H1 (cell line): ENCODE measurements at regions not wholly inside any gene's neighbourhood (a gene's known extent, or its start where the extent isn't known, plus 50 kb on each side); places are given as distances from the start of the nearest gene placed in this dataset.

Experiments
- CTCF ChIA-PET: fragments of 300-600 bp; sonication (Branson Sonifier 250); formaldehyde crosslinking; loops from one replicate; lab custom pipeline; 2021; ENCODE audit not compliant: partially characterized antibody; lab: Charles Lee
- POLR2A ChIA-PET: fragments of 300-600 bp; sonication (Branson Sonifier 250); formaldehyde crosslinking; loops from one replicate; lab custom pipeline; 2021; ENCODE audit warnings: inconsistent platforms; ENCODE audit not compliant: partially characterized antibody; lab: Charles Lee
- DNase-seq, 2 experiments: peaks; one replicate each; pipeline versions ENCODE4 v3.0.0 to v3.0.0-alpha.2; 2010 to 2022; ENCODE audit warnings: low spot score in 2 of 2, low read depth in 1 of 2, mixed read lengths in 1 of 2
- FAIRE-seq: peaks from 2 replicates; lab custom pipeline; 2011; peaks lifted over from hg19 to GRCh38; lab: Jason Lieb, UNC
- H2AFZ ChIP-seq: 2 replicates; pipeline ENCODE4 v1.8.1; 2012; ENCODE audit warnings: low read length, inconsistent platforms
- H2AK5ac ChIP-seq: 2 replicates; pipeline ENCODE4 v1.6.1; 2013; ENCODE audit warnings: low read depth, low read length
- H2BK120ac ChIP-seq: replicated peaks from 2 replicates; pipeline ENCODE3; 2013; ENCODE audit warnings: low read depth, low read length, inconsistent platforms
- H2BK12ac ChIP-seq: 2 replicates; pipeline ENCODE4 v1.6.1; 2013; ENCODE audit warnings: low read depth, low read length
- H2BK15ac ChIP-seq: 2 replicates; pipeline ENCODE4 v1.6.1; 2013; ENCODE audit warnings: low read length
- H2BK20ac ChIP-seq: 2 replicates; pipeline ENCODE4 v1.6.1; 2013; ENCODE audit warnings: low read length
- H2BK5ac ChIP-seq: 2 replicates; pipeline ENCODE4 v1.6.1; 2013; ENCODE audit warnings: low read depth, low read length
- H3K14ac ChIP-seq: 2 replicates; pipeline ENCODE4 v1.6.1; 2013; ENCODE audit warnings: inconsistent platforms; ENCODE audit not compliant: insufficient read length
- H3K18ac ChIP-seq: 2 replicates; pipeline ENCODE4 v1.6.1; 2013; ENCODE audit warnings: low read length; ENCODE audit errors: extremely low read depth
- H3K23ac ChIP-seq: 2 replicates; pipeline ENCODE4 v1.6.1; 2013; ENCODE audit warnings: inconsistent platforms; ENCODE audit not compliant: insufficient read length
- H3K23me2 ChIP-seq: 2 replicates; pipeline ENCODE4 v1.6.1; 2013; ENCODE audit warnings: low read depth, low read length
- H3K27ac ChIP-seq: 2 replicates; pipeline ENCODE4 v1.6.1; 2011; ENCODE audit warnings: low read depth, low read length, inconsistent platforms
- H3K27me3 ChIP-seq, 4 experiments: replicated peaks in 1 of 4; 1 replicate in 1 of 4; 2 replicates in 3 of 4; pipeline versions ENCODE4 v1.6.1 to v1.8.1; 2011 to 2013; ENCODE audit warnings: low read length in 3 of 4, mild to moderate bottlenecking in 3 of 4, inconsistent platforms in 2 of 4, mixed read lengths in 2 of 4, moderate library complexity in 1 of 4; ENCODE audit not compliant: control insufficient read depth in 3 of 4, insufficient read depth in 3 of 4; ENCODE audit errors: extremely low read depth in 1 of 4
- H3K36me3 ChIP-seq, 4 experiments: 2 replicates each; pipeline versions ENCODE4 v1.6.1 to v1.8.1; 2011 to 2013; ENCODE audit warnings: mild to moderate bottlenecking in 4 of 4, low read length in 3 of 4, moderate library complexity in 2 of 4, control low read depth in 1 of 4, inconsistent platforms in 1 of 4; ENCODE audit not compliant: insufficient read depth in 4 of 4, control insufficient read depth in 2 of 4
- H3K4ac ChIP-seq: replicated peaks from 2 replicates; pipeline ENCODE3; 2013; ENCODE audit warnings: low read length, low read depth, mixed read lengths, inconsistent platforms; ENCODE audit not compliant: insufficient read length
- H3K4me1 ChIP-seq, 4 experiments: replicated peaks in 1 of 4; 1 replicate in 1 of 4; 2 replicates in 3 of 4; pipeline versions ENCODE4 v1.6.1 to v1.8.1; 2011 to 2013; ENCODE audit warnings: low read length in 3 of 4, inconsistent platforms in 2 of 4, mixed read lengths in 1 of 4; ENCODE audit not compliant: insufficient read depth in 4 of 4, control insufficient read depth in 3 of 4
- H3K4me2 ChIP-seq, 2 experiments: 2 replicates each; pipeline versions ENCODE4 v1.6.1 to v1.8.1; 2011 to 2013; ENCODE audit warnings: low read depth in 2 of 2, low read length in 2 of 2, control low read depth in 1 of 2, inconsistent platforms in 1 of 2, mild to moderate bottlenecking in 1 of 2; ENCODE audit not compliant: insufficient read depth in 1 of 2
- H3K4me3 ChIP-seq, 4 experiments: fragments of 200-600, 300-600 bp in 1 of 4; sonication (generic), shearing (Covaris generic), sonication (Bioruptor Twin) in 1 of 4; 2 replicates each; pipeline versions ENCODE4 v1.5.1 to v1.8.1; 2011 to 2016; ENCODE audit warnings: low read length in 4 of 4, low read depth in 3 of 4, control low read depth in 2 of 4, inconsistent platforms in 2 of 4, mild to moderate bottlenecking in 2 of 4, mixed read lengths in 1 of 4, moderate library complexity in 1 of 4; ENCODE audit not compliant: insufficient read depth in 2 of 4; ENCODE audit errors: extremely low read depth in 1 of 4
- H3K56ac ChIP-seq: replicated peaks from 2 replicates; pipeline ENCODE3; 2013; ENCODE audit warnings: low read depth, mild to moderate bottlenecking, mixed read lengths, low read length, inconsistent platforms; ENCODE audit not compliant: insufficient read length
- H3K79me1 ChIP-seq: 2 replicates; pipeline ENCODE4 v1.6.1; 2013; ENCODE audit warnings: low read depth, low read length, control low read depth
- H3K79me2 ChIP-seq, 2 experiments: 2 replicates each; pipeline versions ENCODE4 v1.6.1 to v1.8.1; 2012 to 2013; ENCODE audit warnings: low read length in 2 of 2, mild to moderate bottlenecking in 2 of 2, inconsistent platforms in 1 of 2; ENCODE audit not compliant: insufficient read depth in 2 of 2, control insufficient read depth in 1 of 2
- H3K9ac ChIP-seq, 4 experiments: replicated peaks in 1 of 4; 1 replicate in 1 of 4; 2 replicates in 3 of 4; pipeline versions ENCODE4 v1.6.1 to v1.8.1; 2011 to 2013; ENCODE audit warnings: low read depth in 3 of 4, low read length in 3 of 4, control low read depth in 2 of 4, mild to moderate bottlenecking in 2 of 4, moderate library complexity in 2 of 4, inconsistent platforms in 1 of 4; ENCODE audit errors: extremely low read depth in 1 of 4
- H3K9me3 ChIP-seq, 2 experiments: 2 replicates each; pipeline versions ENCODE4 v1.6.1 to v1.8.1; 2012 to 2013; ENCODE audit warnings: mild to moderate bottlenecking in 2 of 2, moderate library complexity in 2 of 2, control low read depth in 1 of 2, inconsistent platforms in 1 of 2, low read depth in 1 of 2, low read length in 1 of 2, mixed read lengths in 1 of 2; ENCODE audit not compliant: insufficient read depth in 2 of 2
- H4K20me1 ChIP-seq, 2 experiments: replicated peaks in 1 of 2; 2 replicates each; pipeline versions ENCODE3 to v1.8.1; 2011 to 2013; ENCODE audit warnings: inconsistent platforms in 2 of 2, low read length in 2 of 2, mild to moderate bottlenecking in 1 of 2; ENCODE audit not compliant: insufficient read depth in 2 of 2, control insufficient read depth in 1 of 2
- H4K5ac ChIP-seq: 2 replicates; pipeline ENCODE4 v1.6.1; 2013; ENCODE audit warnings: low read length, low read depth, mixed read lengths, inconsistent platforms; ENCODE audit not compliant: insufficient read length
- H4K8ac ChIP-seq: 2 replicates; pipeline ENCODE4 v1.8.0; 2013; ENCODE audit warnings: mild to moderate bottlenecking, moderate library complexity, low read length, inconsistent platforms; ENCODE audit not compliant: insufficient read depth; ENCODE audit errors: extremely low read depth
- H4K91ac ChIP-seq: replicated peaks from 2 replicates; pipeline ENCODE3; 2013; ENCODE audit warnings: low read length, mixed read lengths, inconsistent platforms; ENCODE audit not compliant: insufficient read length
- CREB1 ChIP-seq: IDR thresholded peaks from 2 replicates; pipeline ENCODE4 v1.6.1; 2012; ENCODE audit warnings: inconsistent platforms
- CTCF ChIP-seq, 3 experiments: IDR thresholded peaks; 1 replicate in 2 of 3; 2 replicates in 1 of 3; pipeline versions ENCODE4 v1.5.1 to v1.6.1; 2011; ENCODE audit warnings: low read length in 3 of 3, mild to moderate bottlenecking in 3 of 3, inconsistent platforms in 2 of 3, low read depth in 1 of 3, moderate library complexity in 1 of 3; ENCODE audit not compliant: insufficient read depth in 1 of 3; ENCODE audit errors: control extremely low read depth in 1 of 3
- JUND ChIP-seq: IDR thresholded peaks from 2 replicates; pipeline ENCODE4 v1.6.1; 2011; ENCODE audit warnings: mild to moderate bottlenecking, improper control_type of control experiment, low read length
- MAFK ChIP-seq: IDR thresholded peaks from 2 replicates; pipeline ENCODE4 v1.6.1; 2012; ENCODE audit warnings: low read depth, mild to moderate bottlenecking, improper control_type of control experiment, low read length
- SP1 ChIP-seq: IDR thresholded peaks from 2 replicates; pipeline ENCODE4 v1.6.1; 2011; ENCODE audit warnings: low read depth, low read length
- TAF1 ChIP-seq: IDR thresholded peaks from 2 replicates; pipeline ENCODE4 v1.6.1; 2011; ENCODE audit warnings: mild to moderate bottlenecking, low read depth, low read length
- TBP ChIP-seq: IDR thresholded peaks from 2 replicates; pipeline ENCODE4 v1.6.1; 2011; ENCODE audit warnings: low read depth, low read length, improper control_type of control experiment
- USF2 ChIP-seq: IDR thresholded peaks from 2 replicates; pipeline ENCODE4 v1.6.1; 2011; ENCODE audit warnings: low read length, improper control_type of control experiment
- WGBS, 2 experiments: shearing (Covaris generic) in 1 of 2; methylation state at CpG; one replicate each; pipeline versions ENCODE4 v1.1.6 to v1.1.7; 2013 to 2015; ENCODE audit warnings: low lambda C conversion rate in 2 of 2, mixed read lengths in 2 of 2, inconsistent platforms in 1 of 2, low coverage in 1 of 2, missing lambda C conversion rate in 1 of 2; ENCODE audit not compliant: insufficient replicate concordance in 2 of 2, insufficient coverage in 1 of 2, insufficient read length in 1 of 2; ENCODE audit errors: extremely low coverage in 1 of 2, missing lambda C conversion rate in 1 of 2; 5-methylcytosine and 5-hydroxymethylcytosine counted together

- no peak overlapping the region; a peak in 1 of 8 replicates for H3K4me3 ChIP-seq
- DNase-seq (peak; percentile 19 to 58), FAIRE-seq (peak; percentile 78)
- WGBS, 2 experiments: 34% methylated on average over 5 of the region's 5 CpGs; no CpG with 5 or more reads in 1 of the 2 experiments
- no peak overlapping the region for H3K23ac ChIP-seq
- H4K91ac ChIP-seq: no peak overlapping the region
- H3K36me3 ChIP-seq: no peaks in the 10 kb centered on the region
- no peak overlapping the region for H3K4ac ChIP-seq
- no peak overlapping the region for H2AFZ ChIP-seq
- H2BK20ac ChIP-seq: no peak overlapping the region
- no peaks in the 10 kb centered on the region for H3K79me2 ChIP-seq
- H4K20me1 ChIP-seq: no peaks in the 10 kb centered on the region
- no peak overlapping the region for H3K9ac ChIP-seq
- H2BK12ac ChIP-seq: no peak overlapping the region
- no peak overlapping the region for H3K14ac ChIP-seq
- H4K5ac ChIP-seq: no peak overlapping the region
- H3K79me1 ChIP-seq: no peaks in the 10 kb centered on the region
- peak overlapping the region; percentile 84 for H3K18ac ChIP-seq
- no peaks in the 10 kb centered on the region for H3K9me3 ChIP-seq
- no peak overlapping the region for H2BK15ac ChIP-seq
- no peak overlapping the region for H3K27ac ChIP-seq
- no peak overlapping the region for H2AK5ac ChIP-seq
- no peak overlapping the region for H3K56ac ChIP-seq
- peaks cover 0 to 10% (median 7%) of the 10 kb centered on the region in 4 experiments; a peak in 5 of 7 replicates for H3K4me1 ChIP-seq
- ChIA-PET CTCF (interaction anchor here (0.6 to 8.5 kb wide), 46 partner anchors 8 to 633 kb away, joined by 3 to 111 read pairs (median 4); partner anchors contain the start of gene GAREM1), POLR2A (no interaction called here)
- H4K8ac ChIP-seq: no peak overlapping the region
- H2BK5ac ChIP-seq: no peak overlapping the region
- no peaks in the 10 kb centered on the region for H3K23me2 ChIP-seq
- no peak overlapping the region for H2BK120ac ChIP-seq
- H3K27me3 ChIP-seq: no peaks in the 10 kb centered on the region
- H3K4me2 ChIP-seq: 0 out of 4 replicates have a peak overlapping the region, but pooled peaks of 1 of the 2 experiments have one; percentile 54
- peak; percentile 35; the same call in 1 of the 2 replicates for TF ChIP-seq JUND
- no peak for TF ChIP-seq SP1
- peak; percentile 70 to 87 (median 70) for TF ChIP-seq CTCF (IDR thresholded peaks at IDR 0.05; ENCODE audit: control extremely low read depth in 1 of 3, insufficient read depth in 1 of 3, low read depth in 1 of 3, low read length in 3 of 3)
- no peak for TF ChIP-seq TAF1
- TF ChIP-seq USF2: no peak
- no peak for TF ChIP-seq MAFK
- TF ChIP-seq CREB1: peak; percentile 83
- no peak for TF ChIP-seq TBP
These were observed 78.8 kb upstream of the GAREM1 start for GRCh38 chr18:32549248-32550110.
